Astrocyte (in vitro differentiated cells and primary cell): ENCODE measurements at regions not wholly inside any gene's neighbourhood (a gene's known extent, or its start where the extent isn't known, plus 50 kb on each side); places are given as distances from the start of the nearest gene placed in this dataset.

Experiments
- DNase-seq: peaks from one replicate; pipeline ENCODE4 v3.0.0-alpha.2; 2010; ENCODE audit warnings: low read depth
- FAIRE-seq: peaks from 2 replicates; lab custom pipeline; 2011; peaks lifted over from hg19 to GRCh38; lab: Jason Lieb, UNC
- H2AFZ ChIP-seq: 2 replicates; pipeline ENCODE4 v1.6.0; 2012; ENCODE audit warnings: low read depth, low read length, inconsistent platforms
- H3K27ac ChIP-seq: 2 replicates; pipeline ENCODE4 v1.5.1; 2011; ENCODE audit warnings: low read depth, low read length, inconsistent platforms
- H3K27me3 ChIP-seq: 2 replicates; pipeline ENCODE4 v1.6.0; 2011; ENCODE audit warnings: low read length, inconsistent platforms; ENCODE audit not compliant: insufficient read depth
- H3K36me3 ChIP-seq: 2 replicates; pipeline ENCODE4 v1.5.1; 2011; ENCODE audit warnings: low read length, inconsistent platforms; ENCODE audit not compliant: insufficient read depth
- H3K4me1 ChIP-seq: 2 replicates; pipeline ENCODE4 v1.5.1; 2011; ENCODE audit warnings: low read length, inconsistent platforms; ENCODE audit not compliant: insufficient read depth
- H3K4me2 ChIP-seq: 2 replicates; pipeline ENCODE4 v1.6.0; 2012; ENCODE audit warnings: low read length, inconsistent platforms
- H3K4me3 ChIP-seq: 2 replicates; pipeline ENCODE4 v1.5.1; 2011; ENCODE audit warnings: low read depth, mild to moderate bottlenecking, low read length, inconsistent platforms; ENCODE audit not compliant: insufficient read depth
- H3K79me2 ChIP-seq: 2 replicates; pipeline ENCODE4 v1.6.0; 2012; ENCODE audit warnings: mild to moderate bottlenecking, low read length, inconsistent platforms; ENCODE audit not compliant: insufficient read depth
- H3K9ac ChIP-seq: 2 replicates; pipeline ENCODE4 v1.6.0; 2012; ENCODE audit warnings: mild to moderate bottlenecking, low read length, inconsistent platforms
- H3K9me3 ChIP-seq: 2 replicates; pipeline ENCODE4 v1.5.1; 2012; ENCODE audit warnings: low read depth, mild to moderate bottlenecking, low read length, inconsistent platforms; ENCODE audit not compliant: insufficient read depth
- H4K20me1 ChIP-seq: 2 replicates; pipeline ENCODE4 v1.6.0; 2012; ENCODE audit warnings: low read length, inconsistent platforms; ENCODE audit not compliant: insufficient read depth
- H3K27ac Mint-ChIP-seq: one replicate; pipeline ENCODE4 v1.8.0; 2021; ENCODE audit warnings: mild to moderate bottlenecking, mixed read lengths; ENCODE audit not compliant: unreplicated experiment
- H3K27me3 Mint-ChIP-seq: one replicate; pipeline ENCODE4 v1.8.0; 2021; ENCODE audit warnings: low read depth, mixed read lengths; ENCODE audit not compliant: unreplicated experiment
- H3K36me3 Mint-ChIP-seq: one replicate; pipeline ENCODE4 v1.8.0; 2021; ENCODE audit warnings: low read depth, mixed read lengths; ENCODE audit not compliant: unreplicated experiment
- H3K4me1 Mint-ChIP-seq: one replicate; pipeline ENCODE4 v1.8.0; 2021; ENCODE audit warnings: low read depth, mixed read lengths; ENCODE audit not compliant: unreplicated experiment
- H3K4me3 Mint-ChIP-seq: one replicate; pipeline ENCODE4 v1.8.0; 2021; ENCODE audit warnings: mild to moderate bottlenecking, moderate library complexity, mixed read lengths; ENCODE audit not compliant: unreplicated experiment
- H3K9me3 Mint-ChIP-seq: one replicate; pipeline ENCODE4 v1.8.0; 2021; ENCODE audit warnings: mild to moderate bottlenecking, mixed read lengths; ENCODE audit not compliant: unreplicated experiment
- CTCF ChIP-seq: IDR thresholded peaks from 2 replicates; pipeline ENCODE4 v1.5.1; 2011; ENCODE audit warnings: low read depth, mild to moderate bottlenecking, inconsistent platforms, low read length, moderate library complexity; ENCODE audit not compliant: insufficient read depth
- EZH2 ChIP-seq: IDR thresholded peaks from 2 replicates; pipeline ENCODE4 v1.6.1; 2012; ENCODE audit warnings: mild to moderate bottlenecking, low read length, inconsistent platforms; ENCODE audit not compliant: insufficient read depth

- peaks cover 2% of the 10 kb centered on the region for H3K9me3 Mint-ChIP-seq
- no peaks in the 10 kb centered on the region for H3K36me3 Mint-ChIP-seq
- H3K9me3 ChIP-seq: no peaks in the 10 kb centered on the region
- no peaks in the 10 kb centered on the region for H4K20me1 ChIP-seq
- no peak overlapping the region for H3K4me3 Mint-ChIP-seq
- H2AFZ ChIP-seq: no peak overlapping the region
- TF ChIP-seq EZH2 (no peak), CTCF (no peak)
- H3K4me2 ChIP-seq: no peak overlapping the region
- H3K9ac ChIP-seq: no peak overlapping the region
- no peaks in the 10 kb centered on the region for H3K79me2 ChIP-seq
- FAIRE-seq: no peak
- no peaks in the 10 kb centered on the region for H3K4me1 ChIP-seq
- no peak for DNase-seq
- H3K4me1 Mint-ChIP-seq: no peaks in the 10 kb centered on the region
- no peak overlapping the region for H3K27ac ChIP-seq
- H3K4me3 ChIP-seq: no peak overlapping the region
- H3K27ac Mint-ChIP-seq: no peak overlapping the region
- H3K27me3 Mint-ChIP-seq: no peaks in the 10 kb centered on the region
- no peaks in the 10 kb centered on the region for H3K36me3 ChIP-seq
- H3K27me3 ChIP-seq: no peaks in the 10 kb centered on the region
Measured at GRCh38 chr6:144843701-144844100, 558.6 kb downstream of the UTRN start.

- no peaks in the 10 kb centered on the region for H3K79me2 ChIP-seq
- Mint-ChIP-seq H3K9me3 (peaks cover 2% of the 10 kb centered on the region), H3K4me1 (no peaks in the 10 kb centered on the region), H3K4me3 (no peak overlapping the region), H3K36me3 (peaks cover 3% of the 10 kb centered on the region), H3K27me3 (no peaks in the 10 kb centered on the region), H3K27ac (no peak overlapping the region)
- DNase-seq (no peak), FAIRE-seq (no peak)
- H3K27me3 ChIP-seq: no peaks in the 10 kb centered on the region
- no peak overlapping the region for H3K9ac ChIP-seq
- H4K20me1 ChIP-seq: no peaks in the 10 kb centered on the region
- no peak overlapping the region for H3K27ac ChIP-seq
- H3K36me3 ChIP-seq: no peaks in the 10 kb centered on the region
- H3K4me1 ChIP-seq: no peaks in the 10 kb centered on the region
- TF ChIP-seq EZH2 (no peak), CTCF (no peak)
- no peak overlapping the region for H3K4me3 ChIP-seq
- no peaks in the 10 kb centered on the region for H3K9me3 ChIP-seq
- H3K4me2 ChIP-seq: no peak overlapping the region
- H2AFZ ChIP-seq: no peak overlapping the region
Measured at GRCh38 chr6:144844596-144844995, 559.5 kb downstream of the UTRN start.

- no peak overlapping the region for H3K4me3 Mint-ChIP-seq
- Histone ChIP-seq H3K27me3 (no peaks in the 10 kb centered on the region), H3K36me3 (no peaks in the 10 kb centered on the region), H3K4me1 (no peaks in the 10 kb centered on the region), H3K9me3 (no peaks in the 10 kb centered on the region), H3K79me2 (no peaks in the 10 kb centered on the region), H3K4me3 (no peak overlapping the region), H4K20me1 (no peaks in the 10 kb centered on the region), H2AFZ (no peak overlapping the region), H3K27ac (no peak overlapping the region), H3K9ac (no peak overlapping the region), H3K4me2 (no peak overlapping the region)
- peak; percentile 23 for DNase-seq
- peaks cover 2% of the 10 kb centered on the region for H3K9me3 Mint-ChIP-seq
- H3K27ac Mint-ChIP-seq: no peak overlapping the region
- FAIRE-seq: no peak
- H3K27me3 Mint-ChIP-seq: no peaks in the 10 kb centered on the region
- peaks cover 3% of the 10 kb centered on the region for H3K36me3 Mint-ChIP-seq
- TF ChIP-seq CTCF (no peak), EZH2 (no peak)
- no peaks in the 10 kb centered on the region for H3K4me1 Mint-ChIP-seq
Measured at GRCh38 chr6:144845186-144845585, 560.1 kb downstream of the UTRN start.
